Liver (tissue), 8 donors: ENCODE measurements at regions not wholly inside any gene's neighbourhood (a gene's known extent, or its start where the extent isn't known, plus 50 kb on each side); places are given as distances from the start of the nearest gene placed in this dataset.

Experiments used
- DNase-seq: peaks from one replicate; pipeline ENCODE4 v3.0.0-alpha.2; 2017; ENCODE audit warnings: low spot score
- H3K27ac ChIP-seq, 2 donors: one replicate each; pipeline ENCODE4 v1.7.0; 2013; ENCODE audit warnings: inconsistent platforms in 2 of 2, low read length in 2 of 2, control low read depth in 1 of 2, low read depth in 1 of 2, mild to moderate bottlenecking in 1 of 2
- H3K27me3 ChIP-seq, 4 donors: one replicate each; pipeline versions ENCODE4 v1.6.1 to v1.7.0; 2013; ENCODE audit warnings: low read length in 3 of 4, inconsistent platforms in 1 of 4, mild to moderate bottlenecking in 1 of 4, moderate library complexity in 1 of 4; ENCODE audit not compliant: control insufficient read depth in 4 of 4, insufficient read depth in 4 of 4
- H3K36me3 ChIP-seq, 4 donors: one replicate each; pipeline versions ENCODE4 v1.6.1 to v1.7.0; 2013; ENCODE audit warnings: low read length in 3 of 4, mild to moderate bottlenecking in 3 of 4, low read depth in 1 of 4, moderate library complexity in 1 of 4; ENCODE audit not compliant: control insufficient read depth in 4 of 4, insufficient read depth in 3 of 4
- H3K4me1 ChIP-seq, 4 donors: one replicate each; pipeline versions ENCODE4 v1.6.1 to v1.7.0; 2013; ENCODE audit warnings: low read length in 3 of 4, mild to moderate bottlenecking in 3 of 4, moderate library complexity in 1 of 4; ENCODE audit not compliant: control insufficient read depth in 4 of 4, insufficient read depth in 4 of 4
- H3K4me3 ChIP-seq, 3 donors: one replicate each; pipeline versions ENCODE4 v1.6.1 to v1.7.0; 2013; ENCODE audit warnings: low read length in 3 of 3, control low read depth in 1 of 3, low read depth in 1 of 3, mild to moderate bottlenecking in 1 of 3
- H3K9ac ChIP-seq, 2 donors: one replicate each; pipeline ENCODE4 v1.7.0; 2013; ENCODE audit warnings: low read length in 2 of 2, mild to moderate bottlenecking in 2 of 2, moderate library complexity in 2 of 2, control low read depth in 1 of 2, low read depth in 1 of 2
- H3K9me3 ChIP-seq, 4 donors: one replicate each; pipeline versions ENCODE4 v1.6.1 to v1.7.0; 2013; ENCODE audit warnings: low read length in 3 of 4; ENCODE audit not compliant: control insufficient read depth in 4 of 4
- ATF3 ChIP-seq: IDR thresholded peaks from 2 replicates; pipeline ENCODE4 v1.6.1; 2016; ENCODE audit warnings: antibody characterized with exemption
- EGR1 ChIP-seq, 2 donors: IDR thresholded peaks; 2 replicates each; pipeline ENCODE4 v1.6.1; 2016 to 2018; ENCODE audit warnings: antibody characterized with exemption in 2 of 2, low read depth in 2 of 2
- FOXA1 ChIP-seq: IDR thresholded peaks from 2 replicates; pipeline ENCODE4 v1.6.1; 2016; ENCODE audit warnings: antibody characterized with exemption
- FOXA2 ChIP-seq: IDR thresholded peaks from 2 replicates; pipeline ENCODE4 v1.6.1; 2016; ENCODE audit warnings: antibody characterized with exemption
- GABPA ChIP-seq, 2 donors: IDR thresholded peaks in 1 of 2; conservative IDR thresholded peaks in 1 of 2; 2 replicates each; pipeline ENCODE4 v1.6.1; 2016; ENCODE audit warnings: antibody characterized with exemption in 2 of 2, mild to moderate bottlenecking in 1 of 2, moderate library complexity in 1 of 2
- HNF4A ChIP-seq, 2 donors: conservative IDR thresholded peaks; 2 replicates each; pipeline ENCODE4 v1.6.1; 2016; ENCODE audit warnings: antibody characterized with exemption in 2 of 2, mild to moderate bottlenecking in 2 of 2
- HNF4G ChIP-seq: IDR thresholded peaks from 2 replicates; pipeline ENCODE4 v1.6.1; 2016; ENCODE audit warnings: antibody characterized with exemption
- JUND ChIP-seq, 2 donors: IDR thresholded peaks; 2 replicates each; pipeline ENCODE4 v1.6.1; 2016; ENCODE audit warnings: antibody characterized with exemption in 2 of 2
- MAX ChIP-seq: IDR thresholded peaks from 2 replicates; pipeline ENCODE4 v1.6.1; 2016; ENCODE audit warnings: antibody characterized with exemption
- NR2F2 ChIP-seq: IDR thresholded peaks from 2 replicates; pipeline ENCODE4 v1.6.1; 2016; ENCODE audit warnings: antibody characterized with exemption
- RAD21 ChIP-seq, 2 donors: IDR thresholded peaks; 2 replicates each; pipeline ENCODE4 v1.6.1; 2016; ENCODE audit warnings: antibody characterized with exemption in 2 of 2, mild to moderate bottlenecking in 2 of 2
- REST ChIP-seq: IDR thresholded peaks from 2 replicates; pipeline ENCODE4 v1.6.1; 2016; ENCODE audit warnings: antibody characterized with exemption, mild to moderate bottlenecking
- RXRA ChIP-seq, 2 donors: IDR thresholded peaks; 2 replicates each; pipeline ENCODE4 v1.6.1; 2017 to 2018; ENCODE audit warnings: antibody characterized with exemption in 2 of 2, mild to moderate bottlenecking in 1 of 2
- SP1 ChIP-seq: IDR thresholded peaks from 2 replicates; pipeline ENCODE4 v1.6.1; 2018; ENCODE audit warnings: antibody characterized with exemption, mild to moderate bottlenecking
- TAF1 ChIP-seq: conservative IDR thresholded peaks from 2 replicates; pipeline ENCODE4 v1.6.1; 2016; ENCODE audit warnings: antibody characterized with exemption, mild to moderate bottlenecking
- YY1 ChIP-seq: IDR thresholded peaks from 2 replicates; pipeline ENCODE4 v1.6.1; 2016; ENCODE audit warnings: antibody characterized with exemption, mild to moderate bottlenecking
- ZBTB33 ChIP-seq: IDR thresholded peaks from 2 replicates; pipeline ENCODE4 v1.6.1; 2016; ENCODE audit warnings: antibody characterized with exemption
- WGBS: extraction: QIAGEN DNeasy Blood & Tissue Kit; methylation state at CpG from one replicate; pipeline ENCODE4 v1.1.7; 2013; 5-methylcytosine and 5-hydroxymethylcytosine counted together
- TF ChIP-seq, protein P1 (sequence below): fragments of 150-350 bp; IDR thresholded peaks from 2 replicates; pipeline ENCODE4 v1.5.1; 2017; ENCODE audit warnings: improper control_type of control experiment, low read depth, low read length; ENCODE audit not compliant: missing input control
- donor health status: healthy.
- donor health status: healthy.
- donor health status: healthy.
- donor health status: healthy.
- donor health status: healthy.

- no peaks in the 10 kb centered on the region for H3K36me3 ChIP-seq
- H3K27ac ChIP-seq: no peak overlapping the region
- no peak for TF ChIP-seq GABPA (IDR thresholded peaks at IDR 0.05 in 1 of 2, conservative IDR thresholded peaks at IDR 0.05 in 1 of 2)
- no peak for TF ChIP-seq YY1
- no peak for TF ChIP-seq FOXA2
- TF ChIP-seq FOXA1: no peak
- TF ChIP-seq RAD21 (IDR thresholded peaks at IDR 0.05): no peak
- no peak for TF ChIP-seq TAF1
- TF ChIP-seq SP1: no peak
- TF ChIP-seq EGR1 (IDR thresholded peaks at IDR 0.05; ENCODE audit: low read depth in 2 of 2): no peak
- TF ChIP-seq, protein P1, sequence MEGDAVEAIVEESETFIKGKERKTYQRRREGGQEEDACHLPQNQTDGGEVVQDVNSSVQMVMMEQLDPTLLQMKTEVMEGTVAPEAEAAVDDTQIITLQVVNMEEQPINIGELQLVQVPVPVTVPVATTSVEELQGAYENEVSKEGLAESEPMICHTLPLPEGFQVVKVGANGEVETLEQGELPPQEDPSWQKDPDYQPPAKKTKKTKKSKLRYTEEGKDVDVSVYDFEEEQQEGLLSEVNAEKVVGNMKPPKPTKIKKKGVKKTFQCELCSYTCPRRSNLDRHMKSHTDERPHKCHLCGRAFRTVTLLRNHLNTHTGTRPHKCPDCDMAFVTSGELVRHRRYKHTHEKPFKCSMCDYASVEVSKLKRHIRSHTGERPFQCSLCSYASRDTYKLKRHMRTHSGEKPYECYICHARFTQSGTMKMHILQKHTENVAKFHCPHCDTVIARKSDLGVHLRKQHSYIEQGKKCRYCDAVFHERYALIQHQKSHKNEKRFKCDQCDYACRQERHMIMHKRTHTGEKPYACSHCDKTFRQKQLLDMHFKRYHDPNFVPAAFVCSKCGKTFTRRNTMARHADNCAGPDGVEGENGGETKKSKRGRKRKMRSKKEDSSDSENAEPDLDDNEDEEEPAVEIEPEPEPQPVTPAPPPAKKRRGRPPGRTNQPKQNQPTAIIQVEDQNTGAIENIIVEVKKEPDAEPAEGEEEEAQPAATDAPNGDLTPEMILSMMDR: no peak
- no peak for TF ChIP-seq ATF3
- no peak for TF ChIP-seq MAX
- no peak for TF ChIP-seq REST
- no peak for TF ChIP-seq JUND (IDR thresholded peaks at IDR 0.05)
- no peak for TF ChIP-seq HNF4A (conservative IDR thresholded peaks at IDR 0.05)
- TF ChIP-seq NR2F2: no peak
- no peak for TF ChIP-seq RXRA (IDR thresholded peaks at IDR 0.05)
- TF ChIP-seq ZBTB33: no peak
- TF ChIP-seq HNF4G: no peak
- H3K9me3 ChIP-seq: peaks cover 0 to 7% (median 1%) of the 10 kb centered on the region in 4 donors
- no peak overlapping the region for H3K9ac ChIP-seq
- H3K4me1 ChIP-seq: no peaks in the 10 kb centered on the region
- DNase-seq: no peak
- 79% methylated on average over 29 of the region's 29 CpGs for WGBS
- H3K4me3 ChIP-seq: no peak overlapping the region
- no peaks in the 10 kb centered on the region for H3K27me3 ChIP-seq
These were observed 145.1 kb upstream of the IRX2 start for GRCh38 chr5:2896371-2897275.
